K562 (cell line): ENCODE measurements at regions not wholly inside any gene's neighbourhood (a gene's known extent, or its start where the extent isn't known, plus 50 kb on each side); places are given as distances from the start of the nearest gene placed in this dataset.

Experiments used
- ATAC-seq: fragments of 200-7000 bp; cut with Tn5 transposase; 3 replicates; pipeline ENCODE4 v1.9.1; 2020; ENCODE audit warnings: moderate library complexity
- BruUV-seq: library from RNA; stranded (reverse); fragments of 400-500 nt; replicated peaks from 2 replicates; lab custom pipeline; 2021; lab: Mats Ljungman, UMichigan
- CTCF ChIA-PET: fragments of 300-600 bp; formaldehyde crosslinking; extraction: SDS; loops from one replicate; lab custom pipeline; 2021; ENCODE audit warnings: low intra/inter-chr PET ratio; lab: Yijun Ruan, JAX
- POLR2A ChIA-PET: fragments of 300-600, 350-650 bp; sonication (Branson Sonifier 250); formaldehyde crosslinking; extraction: SDS; loops from one replicate; lab custom pipeline; 2021; ENCODE audit warnings: antibody characterized with exemption, inconsistent platforms; lab: Yijun Ruan, JAX
- DNase-seq, 4 experiments: peaks; one replicate each; pipeline versions ENCODE4 v3.0.0 to v3.0.0-alpha.2; 2011 to 2018; ENCODE audit warnings: low spot score in 3 of 4, mixed read lengths in 3 of 4; ENCODE audit errors: extremely low read depth in 1 of 4
- FAIRE-seq: peaks from 2 replicates; lab custom pipeline; 2011; peaks lifted over from hg19 to GRCh38; lab: Jason Lieb, UNC
- H2AFZ ChIP-seq: 2 replicates; pipeline ENCODE4 v1.6.0; 2011; ENCODE audit warnings: low read depth, low read length, control low read depth, inconsistent platforms
- H3K27ac ChIP-seq: fragments of 200-600 bp; 3 replicates; pipeline ENCODE4 v1.8.0; 2011; ENCODE audit warnings: low read depth, mild to moderate bottlenecking, control low read depth, inconsistent platforms, low read length, moderate library complexity, mixed read lengths; ENCODE audit errors: extremely low read depth
- H3K27me3 ChIP-seq, 2 experiments: fragments of 300-600 bp in 1 of 2; 2 replicates in 1 of 2; 3 replicates in 1 of 2; pipeline versions ENCODE4 v1.6.0 to v1.8.0; 2011; ENCODE audit warnings: inconsistent platforms in 2 of 2, low read length in 2 of 2, mild to moderate bottlenecking in 1 of 2, mixed read lengths in 1 of 2, moderate library complexity in 1 of 2; ENCODE audit not compliant: control insufficient read depth in 2 of 2, insufficient read depth in 2 of 2
- H3K36me3 ChIP-seq: fragments of 300-600 bp; 3 replicates; pipeline ENCODE4 v1.8.0; 2011; ENCODE audit warnings: mild to moderate bottlenecking, low read length, inconsistent platforms; ENCODE audit not compliant: control insufficient read depth, insufficient read depth
- H3K4me1 ChIP-seq, 2 experiments: fragments of 200-600 bp in 1 of 2; replicated peaks in 1 of 2; 2 replicates in 1 of 2; 3 replicates in 1 of 2; pipeline versions ENCODE4 v1.5.1 to v1.8.0; 2011; ENCODE audit warnings: inconsistent platforms in 2 of 2, low read length in 2 of 2, mild to moderate bottlenecking in 1 of 2, mixed read lengths in 1 of 2, moderate library complexity in 1 of 2; ENCODE audit not compliant: control insufficient read depth in 2 of 2, insufficient read depth in 2 of 2
- H3K4me2 ChIP-seq: 2 replicates; pipeline ENCODE4 v1.6.1; 2011; ENCODE audit warnings: low read length, control low read depth, inconsistent platforms, mixed read lengths; ENCODE audit not compliant: insufficient read depth
- H3K4me3 ChIP-seq: fragments of 200-600 bp; sonication (generic), shearing (Covaris generic); 2 replicates; pipeline ENCODE4 v1.5.1; 2016; ENCODE audit warnings: control low read depth, inconsistent platforms
- H3K79me2 ChIP-seq: fragments of 200-600 bp; 3 replicates; pipeline ENCODE4 v1.8.0; 2011; ENCODE audit warnings: low read length, inconsistent platforms; ENCODE audit not compliant: control insufficient read depth, insufficient read depth
- H3K9ac ChIP-seq, 2 experiments: 2 replicates each; pipeline versions ENCODE4 v1.6.0 to v1.6.1; 2011; ENCODE audit warnings: low read depth in 2 of 2, low read length in 2 of 2, control low read depth in 1 of 2, inconsistent platforms in 1 of 2, mild to moderate bottlenecking in 1 of 2, mixed read lengths in 1 of 2; ENCODE audit not compliant: insufficient read depth in 1 of 2
- H3K9me1 ChIP-seq: one replicate; pipeline ENCODE4 v1.6.0; 2011; ENCODE audit warnings: inconsistent platforms, mild to moderate bottlenecking, low read length, moderate library complexity; ENCODE audit not compliant: control insufficient read depth, insufficient read depth
- H3K9me3 ChIP-seq: replicated peaks from 2 replicates; pipeline ENCODE4 v1.5.1; 2011; ENCODE audit warnings: low read depth, low read length, inconsistent platforms; ENCODE audit not compliant: control insufficient read depth, insufficient read depth
- H4K20me1 ChIP-seq: replicated peaks from 2 replicates; pipeline ENCODE4 v1.6.1; 2011; ENCODE audit warnings: low read length, inconsistent platforms, mixed read lengths; ENCODE audit not compliant: control insufficient read depth, insufficient read depth
- ESRRB ChIP-seq: fragments of 250-450 bp; sonication (Bioruptor Pico); IDR thresholded peaks from 2 replicates; pipeline ENCODE4 v1.5.0; 2020; ENCODE audit warnings: mild to moderate bottlenecking, moderate library complexity, borderline replicate concordance
- OTX1 ChIP-seq: fragments of 450-650 bp; formaldehyde crosslinking; IDR thresholded peaks from 2 replicates; pipeline ENCODE4 v1.4.0; 2022; ENCODE audit warnings: mild to moderate bottlenecking
- POLR2G ChIP-seq: fragments of 200-400 bp; formaldehyde crosslinking; IDR thresholded peaks from 2 replicates; pipeline ENCODE4 v1.6.1; 2017; ENCODE audit warnings: low read depth, mild to moderate bottlenecking, antibody characterized with exemption, low read length, moderate library complexity
- SMARCE1 ChIP-seq: fragments of 450-650 bp; IDR thresholded peaks from 2 replicates; pipeline ENCODE4 v1.7.1; 2016; ENCODE audit warnings: mild to moderate bottlenecking
- ZBTB33 ChIP-seq: sonication (generic); formaldehyde crosslinking; IDR thresholded peaks from 2 replicates; pipeline ENCODE4 v1.8.1; 2023; ENCODE audit warnings: mild to moderate bottlenecking, missing genetic modification reagents
- WGBS: fragments of 100-300 bp; shearing (Covaris generic); methylation state at CpG from one replicate; pipeline ENCODE4 v1.1.6; 2016; ENCODE audit warnings: low coverage, mixed read lengths; ENCODE audit not compliant: insufficient coverage; ENCODE audit errors: missing lambda C conversion rate; 5-methylcytosine and 5-hydroxymethylcytosine counted together
- in situ Hi-C: fragments of 300-500 bp; cut with MboI; formaldehyde crosslinking; loops from 4 replicates; pipeline ENCODE4 v1.15.0; 2018; ENCODE audit warnings: inconsistent platforms, mixed read lengths
- intact Hi-C: fragments of 100-400 bp; cut with micrococcal nuclease; formaldehyde crosslinking; loops from 2 replicates; pipeline ENCODE4 v1.14.2; 2022

GRCh38 chr7:84939888-84940287, 247.0 kb downstream of the SEMA3D start:
- H3K9me1 ChIP-seq, result no peaks in the 10 kb centered on the region
- no peak for FAIRE-seq
- intact Hi-C loops, result no loop called here
- peak overlapping the region in 1 of 2 experiments; percentile 77; a peak in 1 of 4 replicates for H3K9ac ChIP-seq
- H3K4me2 ChIP-seq, result no peak overlapping the region
- WGBS, result 63% methylated on average over 15 of the region's 32 CpGs
- TF ChIP-seq POLR2G (0 out of 2 replicates have a peak, but pooled peaks have one; percentile 18), ESRRB (CRISPR knock-in tag) (no peak), ZBTB33 (CRISPR knock-in tag) (peak; percentile 50; the same call in 1 of the 2 replicates)
- in situ Hi-C loops, result no loop called here
- H3K27me3 ChIP-seq, result no peaks in the 10 kb centered on the region
- DNase-seq, result no peak
- BruUV-seq, result no TSS peak
- ATAC-seq, result peak; percentile 47; the same call in 2 of the 3 replicates
- H2AFZ ChIP-seq, result no peak overlapping the region
- H3K27ac ChIP-seq, result no peak overlapping the region
- H3K9me3 ChIP-seq, result no peaks in the 10 kb centered on the region
- ChIA-PET CTCF (no interaction called here), POLR2A (no interaction called here)
- H3K4me1 ChIP-seq, result peaks cover 0 to 8% of the 10 kb centered on the region in 2 experiments; a peak in 2 of 5 replicates
- H3K79me2 ChIP-seq, result no peaks in the 10 kb centered on the region
- H4K20me1 ChIP-seq, result no peaks in the 10 kb centered on the region
- H3K36me3 ChIP-seq, result no peaks in the 10 kb centered on the region
- no peak overlapping the region for H3K4me3 ChIP-seq

- 22% methylated on average over 7 of the region's 7 CpGs for WGBS
- H3K27me3 ChIP-seq, result no peaks in the 10 kb centered on the region
- H3K9me1 ChIP-seq, result no peaks in the 10 kb centered on the region
- no peak overlapping the region for H3K4me3 ChIP-seq
- no peak for TF ChIP-seq OTX1 (CRISPR knock-in tag)
- no peak for TF ChIP-seq SMARCE1
- TF ChIP-seq, all 486 proteins: peak for 0
- H3K4me1 ChIP-seq, result peaks cover 0 to 8% of the 10 kb centered on the region in 2 experiments; a peak in 2 of 5 replicates
- no peaks in the 10 kb centered on the region for H3K9me3 ChIP-seq
- FAIRE-seq (no peak), DNase-seq (no peak), ATAC-seq (no peak)
- ChIA-PET CTCF (no interaction called here), POLR2A (no interaction called here)
- H3K79me2 ChIP-seq, result no peaks in the 10 kb centered on the region
- H3K36me3 ChIP-seq, result no peaks in the 10 kb centered on the region
- intact Hi-C loops, result no loop called here
- no peak overlapping the region for H3K9ac ChIP-seq
- H2AFZ ChIP-seq, result no peak overlapping the region
- H4K20me1 ChIP-seq, result no peaks in the 10 kb centered on the region
- in situ Hi-C loops, result no loop called here
- no peak overlapping the region for H3K27ac ChIP-seq
- no peak overlapping the region for H3K4me2 ChIP-seq
- no TSS peak for BruUV-seq
These were observed 247.4 kb downstream of the SEMA3D start for GRCh38 chr7:84939442-84939841.
